ENCODE measurements at regions not wholly inside any gene's neighbourhood (a gene's known extent, or its start where the extent isn't known, plus 50 kb on each side); places are given as distances from the start of the nearest gene placed in this dataset.
"Not testable (repeated sequence)": the region's sequence is repeated elsewhere in the genome, so short reads cannot be mapped to it uniquely, and the experiment has no call there.

GRCh38 chr4:83730958-83731357, 195.1 kb downstream of the GPAT3 start:
- POLR2A ChIA-PET; H3K4me3 ChIP-seq; BruUV-seq (replicated peaks); intact Hi-C loops (cut with micrococcal nuclease); H4K20me1 ChIP-seq (replicated peaks; ENCODE audit: control insufficient read depth, insufficient read depth, low read length); ATAC-seq; in situ Hi-C loops (cut with MboI); FAIRE-seq; H3K9ac ChIP-seq (ENCODE audit: insufficient read depth in 1 of 2, low read depth in 2 of 2, low read length in 2 of 2); DNase-seq (ENCODE audit: extremely low read depth in 1 of 4, low spot score in 3 of 4); H3K27ac ChIP-seq (ENCODE audit: extremely low read depth, low read depth, low read length); H3K27me3 ChIP-seq (ENCODE audit: control insufficient read depth in 2 of 2, insufficient read depth in 2 of 2, low read length in 2 of 2); H3K4me2 ChIP-seq (ENCODE audit: insufficient read depth, low read length); H3K79me2 ChIP-seq (ENCODE audit: control insufficient read depth, insufficient read depth, low read length); H2AFZ ChIP-seq (ENCODE audit: low read depth, low read length); H3K9me1 ChIP-seq (ENCODE audit: control insufficient read depth, insufficient read depth, low read length); H3K4me1 ChIP-seq (replicated peaks in 1 of 2; ENCODE audit: control insufficient read depth in 2 of 2, insufficient read depth in 2 of 2, low read length in 2 of 2); H3K9me3 ChIP-seq (replicated peaks; ENCODE audit: control insufficient read depth, insufficient read depth, low read depth, low read length); CTCF ChIA-PET (ENCODE audit: low intra/inter-chr PET ratio); H3K36me3 ChIP-seq (ENCODE audit: control insufficient read depth, insufficient read depth, low read length): not testable (repeated sequence)
- TF ChIP-seq ZNF146 (CRISPR knock-in tag; IDR thresholded peaks at IDR 0.05; ENCODE audit: unreplicated experiment): peak; percentile 81
- 8% methylated on average over 2 of the region's 3 CpGs for WGBS (ENCODE audit: insufficient coverage, low coverage, missing lambda C conversion rate)

DNA sequence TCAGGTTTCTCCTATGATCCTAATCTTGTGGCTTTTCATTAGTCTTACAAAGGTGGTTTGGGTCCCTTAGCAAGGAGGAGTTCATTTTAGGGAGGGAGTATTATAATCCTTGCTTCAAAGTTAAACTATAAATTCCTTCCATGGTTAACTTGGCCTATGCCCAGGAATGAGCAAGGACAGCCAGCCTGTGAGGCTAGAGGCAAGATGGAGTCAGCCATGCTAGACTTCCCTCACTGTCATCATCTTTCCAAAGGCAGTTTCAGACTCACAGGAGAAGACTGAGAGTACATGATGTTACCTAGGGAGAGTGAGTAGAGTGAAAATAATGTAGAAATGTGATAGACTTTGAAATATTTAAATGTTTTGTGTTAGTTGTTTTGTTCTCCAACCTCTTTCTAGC, 192.3 kb downstream of the GPAT3 start:
- DNase-seq (ENCODE audit: extremely low read depth in 1 of 4, low spot score in 3 of 4) (no peak), ATAC-seq (no peak), FAIRE-seq (no peak)
- no peaks in the 10 kb centered on the region for H3K4me1 ChIP-seq (replicated peaks in 1 of 2; ENCODE audit: control insufficient read depth in 2 of 2, insufficient read depth in 2 of 2, low read length in 2 of 2)
- no peaks in the 10 kb centered on the region for H3K9me1 ChIP-seq (ENCODE audit: control insufficient read depth, insufficient read depth, low read length)
- H3K4me3 ChIP-seq: no peak overlapping the region
- no peak overlapping the region for H3K27ac ChIP-seq (ENCODE audit: extremely low read depth, low read depth, low read length)
- no peaks in the 10 kb centered on the region for H3K36me3 ChIP-seq (ENCODE audit: control insufficient read depth, insufficient read depth, low read length)
- no peaks in the 10 kb centered on the region for H3K79me2 ChIP-seq (ENCODE audit: control insufficient read depth, insufficient read depth, low read length)
- no peaks in the 10 kb centered on the region for H4K20me1 ChIP-seq (replicated peaks; ENCODE audit: control insufficient read depth, insufficient read depth, low read length)
- ChIA-PET CTCF (ENCODE audit: low intra/inter-chr PET ratio) (no interaction called here), POLR2A (no interaction called here)
- H3K9me3 ChIP-seq (replicated peaks; ENCODE audit: control insufficient read depth, insufficient read depth, low read depth, low read length): no peaks in the 10 kb centered on the region
- H3K9ac ChIP-seq (ENCODE audit: insufficient read depth in 1 of 2, low read depth in 2 of 2, low read length in 2 of 2): no peak overlapping the region
- BruUV-seq (replicated peaks): no TSS peak
- H3K4me2 ChIP-seq (ENCODE audit: insufficient read depth, low read length): no peak overlapping the region
- no peaks in the 10 kb centered on the region for H3K27me3 ChIP-seq (ENCODE audit: control insufficient read depth in 2 of 2, insufficient read depth in 2 of 2, low read length in 2 of 2)
- H2AFZ ChIP-seq (ENCODE audit: low read depth, low read length): no peak overlapping the region
- intact Hi-C loops (cut with micrococcal nuclease) (no loop called here), in situ Hi-C loops (cut with MboI) (no loop called here)
- TF ChIP-seq PYGO2 (tag; IDR thresholded peaks at IDR 0.05) (peak; percentile 72), SMAD4 (CRISPR knock-in tag; conservative IDR thresholded peaks at IDR 0.05) (0 out of 2 replicates have a peak, but pooled peaks have one; percentile 31), HNRNPL (IDR thresholded peaks at IDR 0.05; ENCODE audit: low read depth, low read length) (no peak), ZNF589 (CRISPR knock-in tag; IDR thresholded peaks at IDR 0.05; ENCODE audit: low read depth) (0 out of 2 replicates have a peak, but pooled peaks have one; percentile 23), DMBX1 (CRISPR knock-in tag; IDR thresholded peaks at IDR 0.05; ENCODE audit: borderline replicate concordance) (0 out of 2 replicates have a peak, but pooled peaks have one; percentile 58), MYNN (IDR thresholded peaks at IDR 0.05) (no peak), MYNN (CRISPR knock-in tag; IDR thresholded peaks at IDR 0.05) (no peak), BACH1 (tag; IDR thresholded peaks at IDR 0.05) (peak; percentile 35; the same call in 1 of the 2 replicates), MTF1 (CRISPR knock-in tag; IDR thresholded peaks at IDR 0.05; ENCODE audit: borderline replicate concordance) (no peak), MECOM (CRISPR knock-in tag; IDR thresholded peaks at IDR 0.05) (0 out of 2 replicates have a peak, but pooled peaks have one; percentile 43), SIN3B (IDR thresholded peaks at IDR 0.05; ENCODE audit: low read depth) (no peak), BRD4 (IDR thresholded peaks at IDR 0.05) (no peak), ZNF766 (CRISPR knock-in tag; conservative IDR thresholded peaks at IDR 0.05) (0 out of 2 replicates have a peak, but pooled peaks have one; percentile 48), PTRF (tag; IDR thresholded peaks at IDR 0.05) (peak; percentile 32; the same call in 1 of the 2 replicates), LARP7 (IDR thresholded peaks at IDR 0.05) (no peak), RCOR1 (IDR thresholded peaks at IDR 0.05; ENCODE audit: borderline replicate concordance in 1 of 2, low read depth in 2 of 2, low read length in 2 of 2) (no peak), PTTG1 (tag; IDR thresholded peaks at IDR 0.05; ENCODE audit: low read depth) (peak; percentile 66; the same call in 1 of the 2 replicates), POLR2H (tag; IDR thresholded peaks at IDR 0.05; ENCODE audit: low read depth) (no peak)
- TF ChIP-seq, protein P1, sequence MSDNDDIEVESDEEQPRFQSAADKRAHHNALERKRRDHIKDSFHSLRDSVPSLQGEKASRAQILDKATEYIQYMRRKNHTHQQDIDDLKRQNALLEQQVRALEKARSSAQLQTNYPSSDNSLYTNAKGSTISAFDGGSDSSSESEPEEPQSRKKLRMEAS (CRISPR knock-in tag; IDR thresholded peaks at IDR 0.05): no peak

Data from K562 (cell line).